GM23338 (cell line): ENCODE measurements at regions not wholly inside any gene's neighbourhood (a gene's known extent, or its start where the extent isn't known, plus 50 kb on each side); places are given as distances from the start of the nearest gene placed in this dataset.

Experiments used
- ATAC-seq: fragments of 200-7000 bp; cut with Tn5 transposase; 3 replicates; pipeline ENCODE4 v1.9.1; 2020
- DNase-seq: peaks from one replicate; pipeline ENCODE4 v3.0.0-alpha.2; 2015; ENCODE audit warnings: low spot score
- H2AFZ ChIP-seq: fragments of 200-600 bp; sonication (generic); 2 replicates; pipeline ENCODE4 v1.8.0; 2016; ENCODE audit warnings: antibody characterized with exemption, mild to moderate bottlenecking, moderate library complexity
- H3F3A ChIP-seq: fragments of 200-600 bp; sonication (generic); replicated peaks from 2 replicates; pipeline ENCODE4 v1.8.0; 2017; ENCODE audit warnings: antibody characterized with exemption, mixed run types, low read depth
- H3K27ac ChIP-seq: fragments of 200-600 bp; sonication (generic); 2 replicates; pipeline ENCODE4 v1.6.1; 2016; ENCODE audit warnings: low read depth
- H3K27me3 ChIP-seq: fragments of 200-600 bp; sonication (generic); 2 replicates; pipeline ENCODE4 v1.8.0; 2016; ENCODE audit warnings: mild to moderate bottlenecking, mixed run types, moderate library complexity; ENCODE audit not compliant: insufficient read depth
- H3K36me3 ChIP-seq: fragments of 200-600 bp; sonication (generic); 2 replicates; pipeline ENCODE4 v1.8.0; 2016; ENCODE audit warnings: mild to moderate bottlenecking; ENCODE audit not compliant: insufficient read depth
- H3K4me1 ChIP-seq: fragments of 200-600 bp; sonication (generic); 2 replicates; pipeline ENCODE4 v1.8.0; 2016; ENCODE audit warnings: mild to moderate bottlenecking, moderate library complexity; ENCODE audit not compliant: insufficient read depth
- H3K4me2 ChIP-seq: fragments of 200-600 bp; sonication (generic); 2 replicates; pipeline ENCODE4 v1.7.1; 2017; ENCODE audit warnings: mixed run types
- H3K4me3 ChIP-seq: fragments of 200-600 bp; sonication (generic); 2 replicates; pipeline ENCODE4 v1.6.1; 2016; ENCODE audit warnings: mixed run types
- H3K79me2 ChIP-seq: fragments of 200-600 bp; sonication (generic); replicated peaks from 2 replicates; pipeline ENCODE4 v1.8.0; 2017; ENCODE audit warnings: mild to moderate bottlenecking; ENCODE audit not compliant: insufficient read depth
- H3K9me2 ChIP-seq: fragments of 200-600 bp; sonication (generic); 2 replicates; pipeline ENCODE4 v1.8.0; 2017; ENCODE audit not compliant: insufficient read depth
- H4K20me1 ChIP-seq: fragments of 200-600 bp; sonication (generic); replicated peaks from 2 replicates; pipeline ENCODE4 v1.8.0; 2017; ENCODE audit warnings: mild to moderate bottlenecking; ENCODE audit not compliant: insufficient read depth
- H3K27ac Mint-ChIP-seq: 2 replicates; pipeline ENCODE4 v1.8.0; 2020; ENCODE audit warnings: inconsistent platforms, mild to moderate bottlenecking, moderate library complexity, mixed read lengths
- H3K27me3 Mint-ChIP-seq: 3 replicates; pipeline ENCODE4 v1.8.0; 2022; ENCODE audit warnings: low read depth, mild to moderate bottlenecking, moderate library complexity, mixed read lengths, inconsistent platforms; ENCODE audit not compliant: insufficient read depth, poor library complexity
- H3K36me3 Mint-ChIP-seq: 3 replicates; pipeline ENCODE4 v1.8.0; 2021; ENCODE audit warnings: low read depth, mild to moderate bottlenecking, inconsistent platforms, moderate library complexity, mixed read lengths
- H3K4me1 Mint-ChIP-seq: 3 replicates; pipeline ENCODE4 v1.8.0; 2020; ENCODE audit warnings: mild to moderate bottlenecking, inconsistent platforms, mixed read lengths
- H3K4me3 Mint-ChIP-seq: 3 replicates; pipeline ENCODE4 v1.8.0; 2021; ENCODE audit warnings: moderate library complexity, mild to moderate bottlenecking, inconsistent platforms, mixed read lengths
- H3K9me3 Mint-ChIP-seq: 3 replicates; pipeline ENCODE4 v1.8.0; 2020; ENCODE audit warnings: moderate library complexity, mild to moderate bottlenecking, inconsistent platforms, mixed read lengths
- CREB1 ChIP-seq: fragments of 250-450 bp; sonication (Bioruptor Pico); IDR thresholded peaks from 2 replicates; pipeline ENCODE4 v1.5.0; 2020; ENCODE audit warnings: low read depth, mild to moderate bottlenecking, moderate library complexity
- ETS1 ChIP-seq: IDR thresholded peaks from 2 replicates; pipeline ENCODE4 v1.6.1; 2016; ENCODE audit warnings: antibody characterized with exemption
- EZH2 ChIP-seq: fragments of 200-600 bp; sonication (generic); IDR thresholded peaks from one replicate; pipeline ENCODE4 v1.8.0; 2017; ENCODE audit warnings: antibody characterized with exemption, mild to moderate bottlenecking, low read depth; ENCODE audit not compliant: unreplicated experiment
- EZH2phosphoT487 ChIP-seq: fragments of 200-600 bp; sonication (generic); IDR thresholded peaks from one replicate; pipeline ENCODE4 v1.8.1; 2018; ENCODE audit warnings: antibody characterized with exemption; ENCODE audit not compliant: unreplicated experiment
- JUNB ChIP-seq: IDR thresholded peaks from one replicate; pipeline ENCODE4 v1.6.1; 2016; ENCODE audit warnings: antibody characterized with exemption; ENCODE audit not compliant: unreplicated experiment
- NANOG ChIP-seq: IDR thresholded peaks from 2 replicates; pipeline ENCODE4 v1.6.1; 2016; ENCODE audit warnings: antibody characterized with exemption, borderline replicate concordance
- POLR2AphosphoS5 ChIP-seq: IDR thresholded peaks from 2 replicates; pipeline ENCODE4 v1.6.1; 2016; ENCODE audit warnings: antibody characterized with exemption, low read depth
- REST ChIP-seq: IDR thresholded peaks from one replicate; pipeline ENCODE4 v1.6.1; 2018; ENCODE audit warnings: antibody characterized with exemption; ENCODE audit not compliant: unreplicated experiment
- STAT1 ChIP-seq: IDR thresholded peaks from one replicate; pipeline ENCODE4 v1.6.1; 2016; ENCODE audit warnings: antibody characterized with exemption; ENCODE audit not compliant: unreplicated experiment
- ZNF114 ChIP-seq: fragments of 250-450 bp; sonication (Bioruptor Pico); IDR thresholded peaks from 2 replicates; pipeline ENCODE4 v1.5.0; 2020; ENCODE audit warnings: mild to moderate bottlenecking, moderate library complexity
- ZNF331 ChIP-seq: fragments of 250-450 bp; sonication (Bioruptor Pico); IDR thresholded peaks from 2 replicates; pipeline ENCODE4 v1.5.0; 2020; ENCODE audit warnings: low read depth, mild to moderate bottlenecking, moderate library complexity
- ZNF462 ChIP-seq: fragments of 250-450 bp; sonication (Bioruptor Pico); IDR thresholded peaks from 2 replicates; pipeline ENCODE4 v1.5.0; 2020; ENCODE audit warnings: mild to moderate bottlenecking, moderate library complexity
- TF ChIP-seq, protein P1 (sequence below), 2 experiments: fragments of 200-600 bp in 1 of 2; sonication (generic) in 1 of 2; conservative IDR thresholded peaks; 2 replicates each; pipeline versions ENCODE4 v1.5.1 to v1.6.1; 2016 to 2017; ENCODE audit warnings: antibody characterized with exemption in 2 of 2, low read depth in 2 of 2, mild to moderate bottlenecking in 2 of 2, moderate library complexity in 1 of 2

DNA sequence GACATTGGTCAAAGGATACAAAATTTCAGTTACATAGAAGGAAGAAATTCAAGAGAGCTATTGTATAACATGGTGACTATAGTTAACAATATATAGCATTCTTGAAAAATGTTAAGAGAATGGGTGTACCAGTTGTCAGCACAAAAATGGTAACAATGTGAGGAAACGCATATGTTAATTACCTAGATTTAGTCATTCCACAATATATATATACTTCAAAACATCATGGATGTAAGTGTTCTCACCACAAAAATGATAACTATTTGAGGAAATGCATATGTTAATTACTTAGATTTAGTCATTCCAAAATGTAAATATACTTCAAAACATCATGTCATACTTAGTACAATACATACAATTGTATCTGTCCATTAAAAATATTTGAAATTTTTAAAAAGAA lies 540.4 kb upstream of the MGAT4C start:
- Histone ChIP-seq H3K4me1 (no peaks in the 10 kb centered on the region), H3K4me3 (no peak overlapping the region), H3K4me2 (no peak overlapping the region), H3K9me2 (no peaks in the 10 kb centered on the region), H3K36me3 (no peaks in the 10 kb centered on the region), H3F3A (no peaks in the 10 kb centered on the region), H3K27ac (no peak overlapping the region), H3K79me2 (no peaks in the 10 kb centered on the region), H4K20me1 (no peaks in the 10 kb centered on the region), H2AFZ (no peak overlapping the region), H3K27me3 (no peaks in the 10 kb centered on the region)
- Mint-ChIP-seq H3K4me1 (no peaks in the 10 kb centered on the region), H3K9me3 (no peaks in the 10 kb centered on the region), H3K36me3 (no peaks in the 10 kb centered on the region), H3K27ac (no peak overlapping the region), H3K27me3 (no peaks in the 10 kb centered on the region), H3K4me3 (no peak overlapping the region)
- TF ChIP-seq EZH2 = no peak
- TF ChIP-seq STAT1 = no peak
- no peak for TF ChIP-seq ETS1
- TF ChIP-seq JUNB = no peak
- TF ChIP-seq, protein P1, sequence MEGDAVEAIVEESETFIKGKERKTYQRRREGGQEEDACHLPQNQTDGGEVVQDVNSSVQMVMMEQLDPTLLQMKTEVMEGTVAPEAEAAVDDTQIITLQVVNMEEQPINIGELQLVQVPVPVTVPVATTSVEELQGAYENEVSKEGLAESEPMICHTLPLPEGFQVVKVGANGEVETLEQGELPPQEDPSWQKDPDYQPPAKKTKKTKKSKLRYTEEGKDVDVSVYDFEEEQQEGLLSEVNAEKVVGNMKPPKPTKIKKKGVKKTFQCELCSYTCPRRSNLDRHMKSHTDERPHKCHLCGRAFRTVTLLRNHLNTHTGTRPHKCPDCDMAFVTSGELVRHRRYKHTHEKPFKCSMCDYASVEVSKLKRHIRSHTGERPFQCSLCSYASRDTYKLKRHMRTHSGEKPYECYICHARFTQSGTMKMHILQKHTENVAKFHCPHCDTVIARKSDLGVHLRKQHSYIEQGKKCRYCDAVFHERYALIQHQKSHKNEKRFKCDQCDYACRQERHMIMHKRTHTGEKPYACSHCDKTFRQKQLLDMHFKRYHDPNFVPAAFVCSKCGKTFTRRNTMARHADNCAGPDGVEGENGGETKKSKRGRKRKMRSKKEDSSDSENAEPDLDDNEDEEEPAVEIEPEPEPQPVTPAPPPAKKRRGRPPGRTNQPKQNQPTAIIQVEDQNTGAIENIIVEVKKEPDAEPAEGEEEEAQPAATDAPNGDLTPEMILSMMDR (conservative IDR thresholded peaks at IDR 0.05; ENCODE audit: low read depth in 2 of 2) = no peak
- TF ChIP-seq POLR2AphosphoS5 = no peak
- TF ChIP-seq EZH2phosphoT487 = no peak
- TF ChIP-seq ZNF462 (CRISPR knock-in tag) = no peak
- TF ChIP-seq REST = no peak
- no peak for TF ChIP-seq NANOG
- no peak for TF ChIP-seq CREB1 (CRISPR knock-in tag)
- TF ChIP-seq ZNF114 (CRISPR knock-in tag) = no peak
- no peak for TF ChIP-seq ZNF331
- DNase-seq (no peak), ATAC-seq (no peak)
